DND-41 (cell line): ENCODE measurements at regions not wholly inside any gene's neighbourhood (a gene's known extent, or its start where the extent isn't known, plus 50 kb on each side); places are given as distances from the start of the nearest gene placed in this dataset.

ENCODE experiments used
- ATAC-seq: fragments of 200-7000 bp; cut with Tn5 transposase; 3 replicates; pipeline ENCODE4 v1.9.1; 2021; ENCODE audit warnings: low read depth; ENCODE audit not compliant: insufficient read depth
- DNase-seq: peaks from one replicate; pipeline ENCODE4 v3.0.0-alpha.2; 2020
- H2AFZ ChIP-seq: 2 replicates; pipeline ENCODE4 v1.6.0; 2012; ENCODE audit warnings: low read depth, low read length
- H3K27ac ChIP-seq: 2 replicates; pipeline ENCODE4 v1.5.1; 2012; ENCODE audit warnings: low read length, inconsistent platforms
- H3K27me3 ChIP-seq: fragments of 200-600 bp; sonication (generic); 2 replicates; pipeline ENCODE4 v1.6.0; 2012; ENCODE audit warnings: low read length, mild to moderate bottlenecking, inconsistent platforms; ENCODE audit not compliant: insufficient read depth, poor library complexity
- H3K36me3 ChIP-seq: 2 replicates; pipeline ENCODE4 v1.5.1; 2012; ENCODE audit warnings: low read length, inconsistent platforms; ENCODE audit not compliant: insufficient read depth
- H3K4me1 ChIP-seq: 2 replicates; pipeline ENCODE4 v1.5.1; 2012; ENCODE audit warnings: mild to moderate bottlenecking, low read length; ENCODE audit not compliant: insufficient read depth
- H3K4me2 ChIP-seq: 2 replicates; pipeline ENCODE4 v1.6.0; 2012; ENCODE audit warnings: mild to moderate bottlenecking, moderate library complexity, low read length, inconsistent platforms; ENCODE audit not compliant: insufficient read depth
- H3K4me3 ChIP-seq, 2 experiments: fragments of 200-600 bp in 1 of 2; shearing (Covaris generic) in 1 of 2; 2 replicates each; pipeline ENCODE4 v1.5.1; 2012 to 2016; ENCODE audit warnings: inconsistent platforms in 2 of 2, low read length in 2 of 2, mild to moderate bottlenecking in 2 of 2, low read depth in 1 of 2, moderate library complexity in 1 of 2
- H3K79me2 ChIP-seq: 2 replicates; pipeline ENCODE4 v1.6.0; 2012; ENCODE audit warnings: low read length, inconsistent platforms; ENCODE audit not compliant: insufficient read depth
- H3K9ac ChIP-seq: 2 replicates; pipeline ENCODE4 v1.6.0; 2012; ENCODE audit warnings: low read depth, mild to moderate bottlenecking, inconsistent platforms, low read length, moderate library complexity
- H3K9me3 ChIP-seq: 2 replicates; pipeline ENCODE4 v1.5.1; 2012; ENCODE audit warnings: low read length, moderate library complexity, mild to moderate bottlenecking, inconsistent platforms; ENCODE audit not compliant: insufficient read depth, severe bottlenecking
- H4K20me1 ChIP-seq: 2 replicates; pipeline ENCODE4 v1.6.0; 2012; ENCODE audit warnings: low read length; ENCODE audit not compliant: insufficient read depth
- EZH2 ChIP-seq: IDR thresholded peaks from 3 replicates; pipeline ENCODE4 v1.6.1; 2012; ENCODE audit warnings: borderline replicate concordance, low read depth, mild to moderate bottlenecking, moderate library complexity, low read length, inconsistent platforms; ENCODE audit not compliant: severe bottlenecking
- TF ChIP-seq, protein P1 (sequence below): IDR thresholded peaks from 2 replicates; pipeline ENCODE4 v1.5.1; 2012; ENCODE audit warnings: borderline replicate concordance, low read length, moderate library complexity, mild to moderate bottlenecking; ENCODE audit not compliant: poor library complexity, severe bottlenecking; ENCODE audit errors: extremely low read depth

DNA sequence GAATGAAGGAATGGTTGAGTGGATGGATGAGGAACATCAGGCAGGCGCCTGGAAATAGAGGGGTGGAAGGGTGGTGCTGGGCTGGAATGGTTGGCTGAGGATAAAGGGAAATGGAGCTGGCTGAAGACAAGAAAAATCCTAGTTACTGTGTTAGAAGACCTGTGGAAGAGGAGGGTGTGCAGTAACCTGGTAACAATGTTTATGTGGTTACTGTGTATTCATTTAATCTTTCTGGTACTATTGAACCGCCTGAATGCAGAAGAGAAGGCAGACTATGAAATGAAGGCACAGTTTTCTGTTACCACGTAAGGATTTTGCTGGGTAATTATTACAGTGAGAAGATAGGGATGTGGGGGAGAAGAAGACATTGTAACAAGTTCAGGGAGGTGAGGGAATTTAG lies 110.3 kb upstream of the MGAT5 start:
- Histone ChIP-seq H3K36me3 (0 out of 2 replicates have a peak, but pooled peaks cover 4% of the 10 kb centered on the region), H4K20me1 (peaks cover 63% of the 10 kb centered on the region), H3K9me3 (no peaks in the 10 kb centered on the region), H3K27me3 (no peaks in the 10 kb centered on the region), H3K4me1 (no peaks in the 10 kb centered on the region), H3K4me3 (no peak overlapping the region), H3K27ac (no peak overlapping the region), H3K4me2 (no peak overlapping the region), H2AFZ (no peak overlapping the region), H3K79me2 (peaks cover 88% of the 10 kb centered on the region), H3K9ac (no peak overlapping the region)
- TF ChIP-seq, protein P1, sequence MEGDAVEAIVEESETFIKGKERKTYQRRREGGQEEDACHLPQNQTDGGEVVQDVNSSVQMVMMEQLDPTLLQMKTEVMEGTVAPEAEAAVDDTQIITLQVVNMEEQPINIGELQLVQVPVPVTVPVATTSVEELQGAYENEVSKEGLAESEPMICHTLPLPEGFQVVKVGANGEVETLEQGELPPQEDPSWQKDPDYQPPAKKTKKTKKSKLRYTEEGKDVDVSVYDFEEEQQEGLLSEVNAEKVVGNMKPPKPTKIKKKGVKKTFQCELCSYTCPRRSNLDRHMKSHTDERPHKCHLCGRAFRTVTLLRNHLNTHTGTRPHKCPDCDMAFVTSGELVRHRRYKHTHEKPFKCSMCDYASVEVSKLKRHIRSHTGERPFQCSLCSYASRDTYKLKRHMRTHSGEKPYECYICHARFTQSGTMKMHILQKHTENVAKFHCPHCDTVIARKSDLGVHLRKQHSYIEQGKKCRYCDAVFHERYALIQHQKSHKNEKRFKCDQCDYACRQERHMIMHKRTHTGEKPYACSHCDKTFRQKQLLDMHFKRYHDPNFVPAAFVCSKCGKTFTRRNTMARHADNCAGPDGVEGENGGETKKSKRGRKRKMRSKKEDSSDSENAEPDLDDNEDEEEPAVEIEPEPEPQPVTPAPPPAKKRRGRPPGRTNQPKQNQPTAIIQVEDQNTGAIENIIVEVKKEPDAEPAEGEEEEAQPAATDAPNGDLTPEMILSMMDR, result no peak
- TF ChIP-seq EZH2, result no peak
- ATAC-seq (no peak), DNase-seq (no peak)

GRCh38 chr2:134144081-134144596 lies 109.7 kb upstream of the MGAT5 start:
- no peak overlapping the region for H3K27ac ChIP-seq
- 0 out of 2 replicates have a peak, but pooled peaks cover 4% of the 10 kb centered on the region for H3K36me3 ChIP-seq
- no peak overlapping the region for H3K9ac ChIP-seq
- no peak for TF ChIP-seq EZH2
- TF ChIP-seq, protein P1, result no peak
- peaks cover 64% of the 10 kb centered on the region for H4K20me1 ChIP-seq
- H3K4me1 ChIP-seq, result no peaks in the 10 kb centered on the region
- no peak overlapping the region for H2AFZ ChIP-seq
- H3K9me3 ChIP-seq, result no peaks in the 10 kb centered on the region
- H3K27me3 ChIP-seq, result no peaks in the 10 kb centered on the region
- no peak for DNase-seq
- H3K4me2 ChIP-seq, result no peak overlapping the region
- H3K79me2 ChIP-seq, result peaks cover 88% of the 10 kb centered on the region
- no peak overlapping the region for H3K4me3 ChIP-seq
- ATAC-seq, result no peak

GRCh38 chr2:134144651-134145050 lies 109.2 kb upstream of the MGAT5 start:
- Histone ChIP-seq H3K9ac (no peak overlapping the region), H3K4me2 (no peak overlapping the region), H3K79me2 (peaks cover 86% of the 10 kb centered on the region), H3K36me3 (0 out of 2 replicates have a peak, but pooled peaks cover 4% of the 10 kb centered on the region), H4K20me1 (peaks cover 62% of the 10 kb centered on the region), H3K4me3 (no peak overlapping the region), H3K9me3 (no peaks in the 10 kb centered on the region), H3K27me3 (no peaks in the 10 kb centered on the region), H3K27ac (no peak overlapping the region), H3K4me1 (no peaks in the 10 kb centered on the region), H2AFZ (no peak overlapping the region)
- TF ChIP-seq, protein P1, result no peak
- TF ChIP-seq EZH2, result no peak
- no peak for DNase-seq
- ATAC-seq, result no peak

DNA sequence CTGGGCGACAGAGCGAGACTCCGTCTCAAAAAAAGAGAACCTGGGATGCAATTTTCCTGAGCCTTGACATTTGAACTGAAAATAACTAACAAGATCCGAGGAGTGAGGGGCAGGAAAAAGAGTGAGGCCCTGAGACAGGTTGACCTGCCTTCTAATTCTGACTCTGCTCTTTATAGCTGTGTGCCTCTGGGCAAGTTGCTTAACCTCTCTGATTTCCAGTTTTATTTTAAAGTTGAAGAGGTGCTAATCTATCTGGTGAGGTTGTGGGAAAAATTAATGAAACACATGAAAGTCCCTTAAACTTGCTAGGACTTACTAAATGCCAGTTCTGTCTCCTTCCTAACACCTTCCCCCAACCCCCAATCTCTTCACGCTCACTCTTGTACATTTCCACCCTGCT lies 108.4 kb upstream of the MGAT5 start:
- H3K4me2 ChIP-seq, result no peak overlapping the region
- H3K9ac ChIP-seq, result no peak overlapping the region
- H4K20me1 ChIP-seq, result peaks cover 56% of the 10 kb centered on the region
- H2AFZ ChIP-seq, result no peak overlapping the region
- peaks cover 85% of the 10 kb centered on the region for H3K79me2 ChIP-seq
- no peaks in the 10 kb centered on the region for H3K27me3 ChIP-seq
- ATAC-seq (no peak), DNase-seq (no peak)
- H3K4me3 ChIP-seq, result no peak overlapping the region
- H3K9me3 ChIP-seq, result no peaks in the 10 kb centered on the region
- no peak overlapping the region for H3K27ac ChIP-seq
- no peaks in the 10 kb centered on the region for H3K4me1 ChIP-seq
- TF ChIP-seq EZH2, result no peak
- TF ChIP-seq, protein P1, result no peak
- 0 out of 2 replicates have a peak, but pooled peaks cover 4% of the 10 kb centered on the region for H3K36me3 ChIP-seq
